ENCODE measurements at regions not wholly inside any gene's neighbourhood (a gene's known extent, or its start where the extent isn't known, plus 50 kb on each side); places are given as distances from the start of the nearest gene placed in this dataset.
"Not testable (repeated sequence)": the region's sequence is repeated elsewhere in the genome, so short reads cannot be mapped to it uniquely, and the experiment has no call there.

DNA sequence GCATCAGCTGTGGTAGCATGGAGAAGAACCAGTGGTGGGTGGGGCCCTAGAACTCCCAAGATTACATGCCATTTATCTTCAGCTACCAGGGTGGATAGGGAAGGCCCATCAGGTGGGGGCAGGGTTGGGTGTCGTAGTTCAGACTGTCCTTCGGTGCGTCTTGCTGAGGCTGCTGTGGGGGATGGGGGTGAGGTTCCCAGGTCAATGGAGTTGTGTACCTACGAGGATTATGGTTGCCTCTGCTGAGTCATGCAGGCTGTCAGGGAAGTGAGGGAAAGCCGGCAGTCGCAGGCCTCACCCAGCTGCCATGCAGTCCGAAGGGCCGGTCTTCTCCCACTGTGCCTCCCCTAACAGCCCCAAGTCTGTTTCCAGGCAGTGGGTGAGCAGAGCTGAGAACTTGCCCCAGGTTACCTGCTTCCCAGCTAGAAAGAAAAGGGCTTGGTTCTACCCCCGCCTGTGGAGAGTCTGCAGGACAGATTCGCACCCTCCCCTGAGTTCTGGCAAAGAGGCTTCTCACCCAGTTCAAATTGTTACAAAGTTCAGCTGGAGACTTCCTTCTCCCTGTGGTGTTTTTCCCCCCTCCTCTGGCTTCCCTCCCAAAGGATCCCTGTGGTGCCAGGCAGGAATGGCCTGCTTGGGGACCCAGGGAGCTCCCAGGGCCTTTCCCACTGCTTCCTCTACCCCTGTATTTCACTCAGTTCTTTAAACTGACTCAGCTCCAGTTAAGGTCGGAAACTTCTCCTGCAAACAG, 342.7 kb downstream of the KLF13 start:
- DNase-seq (ENCODE audit: low spot score): peak; percentile 8

DNA sequence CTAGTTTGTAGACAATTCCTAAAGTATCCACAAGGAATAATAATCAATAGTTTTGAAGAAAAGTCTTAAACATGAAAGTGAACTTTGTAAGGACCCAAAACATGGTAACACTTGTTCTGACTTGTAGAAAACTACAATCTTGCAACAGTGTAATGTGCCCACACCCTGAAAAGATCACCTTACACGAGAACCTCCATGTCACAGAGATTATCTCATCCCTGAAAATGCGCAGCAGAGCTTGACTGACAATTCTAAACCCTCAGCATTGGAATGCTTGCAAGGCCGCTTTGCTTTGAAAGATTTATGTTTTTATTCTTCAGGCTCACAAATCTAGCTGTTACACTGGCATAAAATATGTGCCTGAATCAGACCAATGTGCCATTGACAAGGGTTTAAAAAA, 346.6 kb downstream of the KLF13 start:
- DNase-seq (ENCODE audit: low spot score): not testable (repeated sequence)

DNA sequence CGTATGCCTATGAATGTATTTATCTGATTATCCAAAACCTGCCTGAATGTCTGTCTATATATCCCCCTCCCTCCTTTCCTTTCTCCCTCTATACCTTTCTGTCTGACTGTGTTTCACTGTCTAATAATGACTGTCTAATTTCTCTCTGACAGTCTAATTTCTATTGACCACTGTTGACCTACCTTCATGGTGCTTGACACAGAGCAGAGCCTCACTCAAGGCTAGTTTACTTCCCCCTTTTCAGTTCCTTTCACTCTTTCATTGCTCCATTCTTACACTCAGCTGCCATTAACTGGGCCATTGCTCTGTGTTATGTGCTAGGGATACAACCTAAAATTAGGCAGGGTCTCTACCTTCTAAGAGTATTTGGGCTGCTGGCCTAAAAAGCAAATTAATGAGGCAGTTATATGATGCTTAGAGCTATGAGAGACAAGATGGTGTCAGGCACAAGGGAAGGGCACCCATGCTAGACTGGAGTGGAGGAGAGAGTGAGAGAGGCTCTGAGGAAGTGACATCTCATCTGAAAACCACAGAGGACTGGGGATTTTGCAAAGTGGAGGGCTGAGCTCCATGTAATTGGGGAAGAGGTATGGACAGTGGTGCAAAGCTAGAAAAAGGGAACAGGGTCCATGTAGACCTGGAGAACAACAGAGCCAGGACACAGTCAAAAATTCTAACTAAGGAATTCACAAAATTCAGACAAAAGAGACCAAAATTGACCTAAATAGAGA, 348.6 kb upstream of the CHRNA7 start:
- not testable (repeated sequence) for DNase-seq (ENCODE audit: low spot score)

DNA sequence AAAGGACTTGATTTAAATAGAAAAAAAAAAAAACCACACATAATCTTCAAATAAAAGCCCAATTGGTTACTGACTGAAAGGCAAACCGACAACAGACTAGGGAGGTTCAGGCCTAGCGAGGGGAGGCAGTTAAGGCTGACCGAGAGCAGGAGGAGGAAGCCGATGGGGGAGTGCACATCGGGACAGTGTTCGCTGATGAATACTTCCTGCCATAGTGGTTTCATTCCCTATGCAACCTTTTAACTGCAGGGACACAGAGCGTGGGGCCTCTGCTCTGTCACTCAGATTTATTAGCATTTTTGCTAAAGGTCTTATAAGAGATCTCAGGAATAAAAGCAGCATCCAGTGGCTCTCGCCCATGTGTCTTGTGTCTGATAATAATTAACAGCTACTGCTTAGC, 343.2 kb upstream of the CHRNA7 start:
- DNase-seq (ENCODE audit: low spot score): not testable (repeated sequence)

DNA sequence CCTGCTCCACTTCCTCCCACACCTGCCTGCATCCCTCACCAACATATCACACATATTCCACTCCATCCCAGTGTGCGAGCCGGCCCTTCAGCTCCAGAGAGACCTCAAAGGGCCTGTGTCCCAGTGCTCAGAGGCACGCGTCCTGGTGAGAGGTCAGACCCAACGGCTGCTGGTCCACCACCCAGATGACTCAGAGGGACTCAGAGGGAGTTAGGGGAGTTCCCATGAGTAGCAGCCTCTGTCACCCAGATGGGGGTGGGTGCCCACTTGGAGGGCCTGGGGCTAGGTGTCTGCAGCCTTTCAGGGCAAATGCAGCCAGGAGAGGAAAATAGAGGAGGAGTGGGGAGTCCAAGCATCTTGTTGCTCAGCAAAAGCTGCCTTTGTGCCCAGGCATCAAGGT, 333.8 kb upstream of the CHRNA7 start:
- DNase-seq (ENCODE audit: low spot score): not testable (repeated sequence)

DNA sequence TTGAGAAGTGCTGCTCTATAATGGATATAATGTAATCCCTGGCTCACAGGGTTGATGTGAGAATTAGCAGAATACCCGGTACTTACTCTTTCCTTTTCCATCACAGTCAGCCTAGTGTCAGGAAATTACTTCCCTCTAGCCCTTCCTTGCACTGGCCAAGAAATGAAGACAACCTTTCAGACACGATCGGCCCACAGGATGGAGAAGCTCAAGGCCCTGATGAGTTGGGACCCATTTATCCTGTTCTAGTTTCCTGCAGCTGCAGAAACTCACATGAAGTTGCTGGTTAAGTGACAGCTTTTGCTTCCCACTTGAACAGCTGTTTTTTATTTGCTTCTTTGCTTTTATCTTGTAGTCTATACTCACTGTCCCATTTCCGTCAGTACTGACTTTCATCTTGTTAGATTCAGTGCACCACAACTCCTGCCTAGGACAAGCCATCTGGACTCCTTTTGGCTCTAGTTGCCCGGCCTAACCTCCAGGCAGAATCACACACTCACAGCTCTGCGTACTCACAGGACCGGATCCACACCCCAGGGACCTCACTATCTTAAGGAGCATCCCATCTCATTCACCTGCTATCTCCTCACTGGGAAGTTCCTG, 325.1 kb upstream of the CHRNA7 start:
- not testable (repeated sequence) for DNase-seq (ENCODE audit: low spot score)

DNA sequence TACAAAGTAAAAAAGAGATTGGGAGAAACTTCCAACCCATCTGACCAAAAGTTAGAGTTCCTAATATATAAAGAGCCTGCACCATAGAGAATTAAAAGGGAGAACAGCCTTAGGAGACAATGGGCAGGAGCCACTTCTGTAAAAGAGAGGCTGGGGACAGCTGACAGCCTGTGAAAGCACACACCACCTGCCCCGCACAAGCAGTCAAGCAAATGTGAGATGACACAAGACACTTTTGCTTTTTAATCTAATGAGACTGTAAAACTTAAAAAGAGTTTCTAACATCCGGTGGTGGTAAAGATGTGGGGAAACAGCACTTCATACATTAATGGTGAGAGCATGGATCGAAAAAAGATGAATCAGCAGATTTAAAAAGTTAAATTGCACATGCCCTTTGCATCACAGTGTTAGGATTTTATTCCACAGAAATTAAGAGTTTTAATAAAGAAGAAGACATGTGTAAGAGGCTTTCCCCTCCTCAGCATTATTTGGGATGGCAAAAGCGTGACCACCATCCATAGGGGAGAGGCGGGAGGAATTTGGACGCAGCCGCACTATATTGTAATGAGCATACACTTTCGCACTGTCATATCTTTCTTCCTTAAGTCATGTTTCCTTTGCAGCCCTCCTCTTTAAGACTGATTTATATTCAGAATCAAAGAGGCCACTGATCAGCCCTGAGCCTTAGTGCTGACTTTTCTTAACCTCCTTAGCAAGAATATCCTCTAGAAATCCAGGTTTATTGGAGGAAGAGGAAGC, 322.2 kb upstream of the CHRNA7 start:
- not testable (repeated sequence) for DNase-seq (ENCODE audit: low spot score)

DNA sequence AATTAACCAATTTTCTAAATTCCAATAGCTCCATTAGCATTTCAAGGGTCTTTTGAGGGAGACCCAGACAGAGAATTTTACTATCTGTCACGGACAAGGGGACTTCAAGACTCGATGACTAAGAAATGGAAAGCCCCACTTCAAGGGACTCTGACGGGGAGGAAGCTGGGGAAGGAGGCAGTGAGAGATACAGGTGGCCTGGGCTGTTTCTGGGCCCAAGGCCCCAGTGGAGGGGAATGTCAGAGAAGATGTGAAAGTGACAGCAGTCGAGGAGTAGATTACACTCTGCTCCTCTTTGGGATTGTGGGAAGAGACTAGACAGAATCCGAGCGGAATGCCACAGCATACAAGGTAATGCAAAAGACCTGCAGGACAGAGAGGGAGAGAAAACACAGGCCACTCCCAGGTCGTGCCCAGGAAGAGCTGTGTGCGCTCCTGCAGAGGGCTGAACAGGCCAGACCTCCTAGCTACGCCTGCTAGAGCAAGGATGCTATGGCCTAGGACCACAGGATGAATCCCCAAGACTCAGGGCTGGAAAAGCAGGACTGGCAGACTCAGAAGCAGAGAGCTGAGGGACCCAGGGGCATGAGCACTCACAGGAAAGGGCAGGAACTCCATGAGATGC, 321.5 kb upstream of the CHRNA7 start:
- DNase-seq (ENCODE audit: low spot score): not testable (repeated sequence)

DNA sequence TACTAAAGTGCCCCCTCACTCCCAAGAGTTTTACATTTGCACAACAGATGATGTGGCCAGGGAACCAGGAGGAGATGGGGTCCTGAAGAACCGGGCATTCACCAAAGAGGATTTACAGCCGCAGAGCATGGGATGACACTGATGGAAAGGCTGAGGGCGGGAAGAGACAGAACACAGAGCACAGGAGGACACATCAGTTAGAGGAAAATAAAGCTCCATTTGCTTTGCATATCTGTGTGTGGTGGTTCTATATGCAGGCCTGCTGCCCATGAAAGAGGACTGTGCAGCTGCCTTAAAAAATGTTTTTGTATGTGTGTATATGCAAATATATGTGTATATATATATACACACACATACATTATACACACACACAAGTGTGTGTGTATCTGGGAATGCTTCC, 320.8 kb upstream of the CHRNA7 start:
- DNase-seq (ENCODE audit: low spot score): not testable (repeated sequence)

DNA sequence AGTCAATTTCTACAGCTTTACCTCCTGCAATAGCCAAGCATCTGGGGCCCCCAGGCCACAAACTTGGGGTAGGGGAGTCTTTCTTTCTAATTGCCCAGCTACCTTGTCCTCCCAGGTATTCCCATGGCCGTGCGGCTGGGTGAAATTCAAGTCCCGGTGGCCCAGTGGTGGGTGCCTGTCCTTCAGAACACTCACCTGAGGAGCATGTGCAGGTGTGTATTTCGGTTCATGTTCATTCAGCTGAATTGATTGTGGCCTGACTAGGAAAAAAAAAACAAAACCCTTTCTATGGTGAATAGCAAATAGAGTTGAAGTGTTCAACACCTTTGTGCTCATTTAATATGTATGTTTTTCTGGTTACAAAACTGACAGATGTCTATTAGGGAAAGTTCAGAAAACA, 319.5 kb upstream of the CHRNA7 start:
- not testable (repeated sequence) for DNase-seq (ENCODE audit: low spot score)

DNA sequence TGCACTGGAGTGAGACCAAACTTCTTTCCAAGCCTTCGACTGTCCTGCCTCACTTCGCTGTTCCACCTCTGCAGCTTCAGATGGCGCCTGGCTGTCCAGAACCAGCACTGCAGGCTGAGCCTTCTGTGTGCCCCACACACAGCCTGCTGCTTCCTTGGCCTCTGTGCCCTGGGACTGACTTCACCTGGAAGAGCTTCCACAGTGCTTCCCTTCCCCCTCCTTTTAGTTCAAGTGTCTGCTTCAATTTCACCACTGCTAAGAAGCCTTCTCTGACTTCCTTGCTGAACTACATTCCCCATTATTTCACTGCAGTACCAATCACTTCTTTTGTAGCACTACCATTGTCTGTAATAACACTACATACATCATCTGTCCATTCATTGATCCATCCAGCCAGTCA, 315.1 kb upstream of the CHRNA7 start:
- DNase-seq (ENCODE audit: low spot score): not testable (repeated sequence)

DNA sequence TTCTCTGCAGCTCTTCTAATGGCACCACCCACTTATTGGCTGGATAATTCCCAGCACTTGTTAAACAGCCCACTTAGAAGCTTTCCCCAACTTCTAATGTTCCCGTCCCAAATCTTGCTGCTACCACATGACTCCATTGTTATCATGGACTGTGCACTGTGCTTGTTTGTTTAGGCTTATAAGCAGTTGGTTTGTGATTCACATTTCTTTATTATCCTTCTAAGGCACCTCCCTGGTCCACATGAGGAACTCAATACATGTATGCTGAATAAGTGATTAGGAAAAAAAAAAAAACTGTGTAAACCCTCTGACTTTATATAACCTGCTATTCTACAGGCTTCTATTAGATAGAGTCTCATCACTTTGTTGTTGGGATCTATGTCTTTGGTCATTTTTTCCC, 311.7 kb upstream of the CHRNA7 start:
- not testable (repeated sequence) for DNase-seq (ENCODE audit: low spot score)

DNA sequence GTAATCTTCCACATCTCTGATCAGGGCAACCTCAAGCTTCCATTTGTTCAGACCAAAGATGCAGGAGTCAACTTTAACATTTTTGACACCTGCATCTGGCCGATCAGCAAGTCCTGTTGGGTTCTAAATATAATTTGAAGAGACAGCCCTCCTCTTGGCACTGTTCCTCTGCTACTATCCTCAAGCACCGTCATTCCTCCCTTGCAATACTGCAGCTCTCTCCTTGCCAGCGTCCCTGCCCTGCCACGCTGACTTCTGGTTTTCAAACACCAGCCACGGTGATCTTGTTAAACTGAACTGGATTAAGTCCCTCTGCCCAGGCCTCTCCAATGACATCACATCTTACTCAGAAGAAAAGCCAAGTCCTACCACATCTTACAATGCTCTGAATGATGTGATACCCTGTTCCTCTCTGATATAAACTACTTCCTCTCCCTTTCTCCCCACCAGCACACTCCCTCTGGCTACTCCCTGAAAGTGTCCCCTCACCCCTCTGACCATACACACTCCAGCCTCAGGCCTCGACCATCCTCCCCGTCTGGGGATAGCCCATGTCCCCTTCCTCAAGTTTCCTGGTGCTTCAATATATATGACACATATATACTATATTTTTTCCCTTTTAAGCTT, 310.8 kb upstream of the CHRNA7 start:
- not testable (repeated sequence) for DNase-seq (ENCODE audit: low spot score)

DNA sequence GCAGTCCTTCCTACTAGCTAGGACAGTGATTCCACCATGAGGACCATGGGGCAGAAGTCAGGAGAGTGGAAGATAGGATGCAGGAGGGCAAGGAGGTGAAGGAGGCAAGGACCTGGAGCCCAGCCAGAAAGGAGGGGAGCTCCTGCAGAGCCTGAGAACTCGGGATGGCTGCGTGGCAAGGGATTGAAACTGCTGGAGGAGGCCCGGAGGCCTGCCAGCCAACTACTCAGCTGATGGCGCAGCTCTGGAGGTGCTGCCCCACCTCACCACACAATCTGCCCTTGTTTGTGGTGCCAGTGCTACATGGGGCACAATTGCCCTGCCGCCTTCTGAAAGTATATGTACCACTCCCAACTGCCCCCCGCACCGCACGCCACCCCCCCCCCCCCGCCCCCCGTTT, 307.3 kb upstream of the CHRNA7 start:
- not testable (repeated sequence) for DNase-seq (ENCODE audit: low spot score)

DNA sequence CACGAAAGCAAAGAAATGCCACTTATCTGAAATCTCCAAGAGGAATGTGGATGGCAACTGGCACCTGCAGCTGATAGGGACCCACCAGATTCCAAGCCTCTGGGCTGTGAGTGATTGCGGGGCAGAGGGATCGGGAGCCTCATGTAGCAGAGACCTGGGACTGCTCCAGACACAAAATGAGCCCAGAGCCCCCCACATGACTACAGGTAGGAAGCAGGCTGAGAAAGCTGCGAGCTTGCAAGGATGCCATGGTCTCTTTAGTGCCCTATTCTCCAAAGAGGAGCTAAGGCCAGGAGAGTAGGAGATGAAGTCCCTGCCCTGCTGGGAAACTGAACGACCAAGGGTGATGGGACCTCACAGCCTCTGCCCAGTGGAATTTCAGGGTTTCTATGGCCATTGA, 305.4 kb upstream of the CHRNA7 start:
- DNase-seq (ENCODE audit: low spot score): not testable (repeated sequence)

DNA sequence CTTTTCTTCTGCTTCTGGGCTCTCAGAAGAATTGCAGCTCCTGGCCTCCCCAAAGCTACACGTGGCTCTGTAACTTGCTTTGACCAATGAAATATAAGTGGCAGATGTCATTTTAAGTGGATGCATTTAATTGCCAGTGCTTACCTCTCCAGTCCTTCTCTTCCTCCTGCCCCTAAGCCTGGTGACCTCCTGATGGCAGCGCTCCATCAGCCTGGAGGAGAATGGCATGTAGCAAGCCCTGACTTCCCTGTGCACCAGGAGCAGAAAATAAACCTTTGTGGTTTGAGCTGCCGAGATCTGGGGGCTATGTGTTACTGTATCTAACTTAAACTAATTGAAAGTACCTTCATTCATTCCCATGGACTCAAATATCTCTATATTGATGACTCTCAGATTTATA, 304.7 kb upstream of the CHRNA7 start:
- not testable (repeated sequence) for DNase-seq (ENCODE audit: low spot score)

DNA sequence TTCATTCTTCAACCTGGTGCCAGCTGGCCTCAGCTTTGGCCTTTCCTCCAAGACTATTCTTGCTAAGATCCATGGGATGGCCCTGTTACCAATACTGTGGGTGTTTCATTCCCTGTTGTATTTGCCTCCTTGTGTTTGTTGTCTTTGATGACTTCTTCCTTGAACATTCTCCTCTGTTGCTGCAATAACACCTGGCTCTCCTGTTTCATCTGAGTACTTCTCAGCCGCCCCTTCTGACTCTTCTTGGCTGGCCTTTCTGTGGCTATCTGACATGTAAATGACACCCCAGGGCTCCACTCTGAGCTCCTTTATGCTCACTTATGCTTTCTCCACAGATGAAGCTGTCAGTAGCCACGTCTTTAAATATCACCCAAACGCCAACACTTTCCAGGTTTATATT, 302.7 kb upstream of the CHRNA7 start:
- DNase-seq (ENCODE audit: low spot score): no peak

DNA sequence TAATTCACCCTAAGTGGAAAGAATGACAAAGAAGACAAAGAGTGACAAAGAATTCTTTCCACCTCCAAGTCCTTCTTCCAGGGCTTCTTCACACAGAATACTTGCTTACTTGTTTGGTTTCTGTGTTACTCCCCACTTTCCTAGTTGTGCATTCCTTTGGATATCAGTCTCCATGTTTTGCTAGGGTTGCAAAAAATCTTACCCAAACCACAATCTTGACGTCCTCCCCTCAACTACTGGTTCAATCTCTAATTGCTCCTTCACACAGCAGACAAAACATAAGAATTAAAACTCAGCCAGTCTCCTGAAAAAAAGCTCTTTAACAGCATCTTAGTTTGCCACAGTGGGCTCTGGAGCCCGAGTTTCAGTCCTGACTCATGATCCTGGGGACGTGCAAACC, 297.6 kb upstream of the CHRNA7 start:
- DNase-seq (ENCODE audit: low spot score): no peak

DNA sequence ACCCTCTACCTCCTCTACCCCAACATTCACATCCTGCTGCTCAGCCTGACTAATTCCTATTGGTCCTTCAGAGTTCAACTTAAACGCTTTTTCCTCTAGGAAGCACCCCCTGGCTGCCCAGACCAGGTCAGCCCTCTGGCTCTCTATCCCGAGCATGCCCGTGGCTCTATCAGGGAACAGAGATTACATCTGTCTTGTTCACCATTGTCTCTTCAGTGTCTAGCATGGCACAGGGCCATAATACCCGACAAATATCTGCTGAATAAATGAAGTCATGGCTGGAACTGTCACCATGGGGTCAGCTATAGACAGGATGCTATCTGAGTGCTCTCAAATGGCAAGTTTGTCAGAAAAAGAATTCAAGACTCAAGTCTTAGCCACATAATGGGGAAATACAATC, 296.9 kb upstream of the CHRNA7 start:
- no peak for DNase-seq (ENCODE audit: low spot score)

DNA sequence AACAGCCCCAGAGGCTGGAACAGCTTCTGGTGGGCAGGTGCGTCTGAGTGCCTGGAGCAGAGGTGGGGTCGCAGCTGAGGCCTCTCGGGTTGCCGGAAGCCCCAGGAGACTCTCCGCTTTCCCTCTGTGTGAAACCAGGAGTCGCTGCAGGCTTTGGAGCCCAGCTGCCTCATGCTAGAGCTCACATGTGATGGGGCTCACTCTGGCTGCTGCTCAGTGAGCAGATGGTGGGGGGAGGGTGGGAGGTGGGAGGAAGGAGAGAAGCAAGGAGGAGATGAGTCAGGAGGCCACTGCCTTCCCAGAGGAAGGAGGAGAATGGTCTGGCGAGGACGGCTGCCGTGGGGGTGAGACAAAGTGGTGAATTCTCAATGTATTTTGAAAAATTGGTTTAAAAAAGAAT, 290.1 kb upstream of the CHRNA7 start:
- no peak for DNase-seq (ENCODE audit: low spot score)

DNA sequence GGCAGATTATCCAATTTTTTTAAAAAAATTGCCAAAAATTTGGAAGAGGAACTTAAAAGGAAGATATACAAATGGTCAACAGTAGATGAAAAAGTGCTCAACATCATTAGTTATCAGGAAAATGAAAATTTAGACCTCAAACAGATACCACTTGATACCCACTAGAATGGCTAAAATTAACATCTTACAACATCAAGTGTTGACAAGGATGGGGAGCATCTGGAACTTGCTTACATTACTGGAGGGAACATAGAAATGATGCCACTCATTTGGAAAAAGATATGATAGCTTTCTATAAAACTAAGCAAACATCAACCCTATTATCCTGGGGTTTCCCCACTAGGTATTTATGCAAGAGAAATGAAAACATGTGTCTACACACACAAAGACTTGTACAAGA, 284.5 kb upstream of the CHRNA7 start:
- DNase-seq (ENCODE audit: low spot score): no peak
